Activated CD4-positive, alpha-beta T cell treated with anti-CD3 and anti-CD28 coated beads, Interleukin-2, amount 50 U/mL, for 24 hours (primary cell): ENCODE measurements at regions not wholly inside any gene's neighbourhood (a gene's known extent, or its start where the extent isn't known, plus 50 kb on each side); places are given as distances from the start of the nearest gene placed in this dataset.
"Not testable (repeated sequence)": the region's sequence is repeated elsewhere in the genome, so short reads cannot be mapped to it uniquely, and the experiment has no call there.

Experiments used
- DNase-seq, 2 donors: peaks; one replicate each; pipeline ENCODE4 v3.0.0-alpha.2; 2020; ENCODE audit warnings: low read depth in 1 of 2, low spot score in 1 of 2

DNA sequence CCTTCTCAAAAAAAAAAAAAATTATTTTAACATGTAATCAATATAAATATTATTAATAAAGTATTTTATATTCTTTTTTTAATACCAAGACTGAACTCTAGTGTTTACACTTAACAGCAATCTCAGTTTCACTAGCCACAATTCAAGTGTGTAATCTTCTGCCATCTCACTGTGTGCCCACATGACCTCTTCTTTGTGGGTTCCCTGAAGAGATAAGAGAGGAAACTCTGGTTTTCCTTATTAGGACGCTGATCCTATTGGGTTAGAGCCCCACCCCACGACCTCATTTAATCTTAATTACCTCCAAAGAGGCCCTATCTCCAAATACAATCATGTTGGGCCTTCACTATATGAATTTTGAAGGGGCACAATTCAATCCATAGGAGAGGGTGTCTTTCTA, 177.6 kb downstream of the STK31 start:
- no peak for DNase-seq

DNA sequence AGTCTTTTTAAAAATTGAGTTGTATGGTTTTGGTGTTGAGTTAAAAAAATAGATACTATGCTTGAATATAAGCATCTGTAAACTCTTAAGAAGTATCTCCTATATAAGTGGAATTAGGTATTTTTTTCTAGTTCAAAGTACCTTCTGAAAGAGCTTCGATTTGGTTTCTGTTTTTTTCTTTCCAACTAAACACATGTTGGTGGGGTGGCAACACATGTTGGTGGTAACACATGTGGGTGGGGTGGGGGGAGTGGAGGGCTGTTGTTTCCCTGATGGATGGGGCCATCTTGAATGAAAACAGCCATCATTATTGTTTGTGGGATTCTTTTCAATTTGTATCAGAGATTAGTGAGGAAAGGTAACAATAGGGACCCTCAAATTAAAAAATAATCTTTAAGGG, 178.9 kb downstream of the STK31 start:
- DNase-seq: no peak

DNA sequence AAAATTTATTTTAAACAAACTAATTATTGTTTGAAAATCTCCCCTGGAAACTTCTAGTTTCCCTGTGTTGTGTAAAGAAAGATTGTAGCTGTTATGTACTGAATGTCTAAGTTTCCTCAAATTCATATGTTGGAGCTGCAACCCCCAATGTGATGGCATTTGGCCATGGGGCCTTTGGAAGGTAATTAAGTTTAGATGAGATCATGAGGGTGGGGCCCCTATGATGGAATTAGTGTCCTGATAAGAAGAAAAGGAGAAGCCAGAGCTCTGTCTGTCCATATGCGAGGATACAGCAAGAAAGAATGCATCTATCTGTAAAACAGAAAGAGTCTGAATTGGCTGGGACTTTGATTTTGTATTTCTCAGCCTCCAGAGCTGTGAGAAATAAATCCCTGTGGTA, 179.5 kb downstream of the STK31 start:
- no peak for DNase-seq

DNA sequence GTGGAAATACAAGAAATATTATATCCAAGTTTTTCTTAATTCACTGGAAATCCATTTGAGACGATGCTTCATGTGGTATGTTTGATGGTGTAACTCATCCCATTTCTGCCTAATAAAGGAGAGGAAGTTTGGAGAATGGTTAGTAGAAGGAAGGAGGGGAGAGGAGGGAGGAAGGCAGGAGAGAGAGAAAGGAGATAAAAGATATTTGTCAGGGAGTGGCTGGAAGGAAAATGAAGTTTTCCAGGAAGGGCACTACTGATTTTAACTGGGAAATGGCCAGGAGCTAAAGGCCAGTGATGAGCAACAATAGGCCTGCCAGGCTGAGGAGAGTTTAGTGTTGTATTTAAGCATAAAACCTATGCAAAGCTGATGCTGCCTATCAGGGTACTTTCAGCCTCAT, 182.0 kb downstream of the STK31 start:
- DNase-seq: no peak

DNA sequence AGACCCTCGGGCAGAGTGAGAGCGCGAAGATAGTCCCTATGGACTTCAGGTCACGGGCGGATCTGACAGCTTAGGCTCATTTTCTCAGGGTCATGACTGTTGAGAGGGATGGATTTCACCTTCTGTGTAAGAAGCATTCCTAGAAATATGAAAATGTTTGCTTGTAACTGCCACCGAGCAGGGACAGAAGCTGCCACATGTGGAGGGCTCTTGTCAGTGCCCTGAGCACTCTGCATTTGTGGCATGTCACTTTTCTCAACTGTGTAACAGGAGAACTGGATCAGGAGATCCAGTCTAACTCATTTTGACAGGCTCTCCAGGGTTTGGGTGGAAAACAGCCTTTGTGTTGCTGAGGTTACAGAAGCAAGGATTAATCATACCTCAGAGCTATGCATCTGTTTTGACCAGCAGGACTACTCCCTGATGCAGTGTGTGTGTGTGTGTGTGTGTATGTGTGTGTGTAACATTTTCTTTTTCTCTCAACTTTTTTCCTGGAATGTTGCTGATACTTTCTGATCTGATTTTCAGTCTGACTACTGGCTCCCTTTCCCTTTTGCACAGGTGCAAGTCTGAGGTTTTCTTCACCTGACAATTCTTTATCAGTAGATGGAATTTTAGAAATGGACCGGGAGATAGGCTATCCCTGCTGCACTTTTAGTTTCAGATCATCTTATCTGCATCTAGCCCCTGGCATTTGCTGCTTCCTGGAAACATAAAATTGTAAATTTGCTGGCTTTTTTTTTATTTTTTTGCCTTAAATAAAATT, 183.3 kb downstream of the STK31 start:
- DNase-seq: no peak

DNA sequence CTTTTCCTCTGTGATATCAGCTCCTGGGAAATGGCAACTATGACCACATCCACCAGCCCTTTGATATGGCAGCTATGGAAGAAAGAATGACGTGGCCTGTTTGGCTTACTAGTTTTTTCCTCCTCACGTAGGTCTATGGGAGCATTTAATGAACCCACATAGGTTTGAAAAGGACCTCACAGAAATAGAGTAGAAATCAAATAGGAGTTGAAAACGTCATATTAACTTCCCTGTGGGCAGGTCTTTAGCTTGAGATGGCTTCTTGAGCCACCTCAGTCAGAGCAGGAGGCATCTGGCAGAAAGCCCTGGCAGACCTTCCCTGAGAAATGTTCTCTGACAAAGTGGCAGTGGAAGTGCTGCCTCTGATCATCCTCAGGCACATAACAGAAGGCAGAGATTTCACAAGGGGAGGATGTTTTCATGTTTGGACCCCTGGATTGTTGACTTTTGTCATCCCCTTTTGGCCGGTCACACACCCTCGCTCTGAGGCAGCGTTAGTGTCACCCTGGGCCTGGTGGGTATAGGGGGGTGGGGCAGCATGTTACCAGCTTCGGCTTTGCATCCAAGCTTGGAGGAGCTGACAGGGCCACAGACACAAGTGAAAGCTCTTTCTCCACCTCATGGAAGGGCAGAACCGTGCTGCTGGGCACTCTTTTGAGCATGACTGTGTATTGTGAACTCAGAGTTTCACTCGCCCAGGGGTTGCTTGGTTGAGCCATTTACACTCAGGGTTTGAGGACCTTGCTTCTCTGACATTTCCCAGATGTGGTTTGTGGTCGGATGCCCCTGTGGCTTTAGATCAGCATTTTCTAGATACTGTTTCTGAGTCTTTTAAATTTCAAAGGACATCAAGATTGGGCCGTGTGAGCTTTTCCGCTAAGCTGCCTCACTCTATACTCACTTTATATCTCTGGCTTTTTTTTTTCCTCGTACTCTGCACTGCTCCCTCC, 184.2 kb downstream of the STK31 start:
- DNase-seq: peak in 1 of 2 donors; percentile 21

DNA sequence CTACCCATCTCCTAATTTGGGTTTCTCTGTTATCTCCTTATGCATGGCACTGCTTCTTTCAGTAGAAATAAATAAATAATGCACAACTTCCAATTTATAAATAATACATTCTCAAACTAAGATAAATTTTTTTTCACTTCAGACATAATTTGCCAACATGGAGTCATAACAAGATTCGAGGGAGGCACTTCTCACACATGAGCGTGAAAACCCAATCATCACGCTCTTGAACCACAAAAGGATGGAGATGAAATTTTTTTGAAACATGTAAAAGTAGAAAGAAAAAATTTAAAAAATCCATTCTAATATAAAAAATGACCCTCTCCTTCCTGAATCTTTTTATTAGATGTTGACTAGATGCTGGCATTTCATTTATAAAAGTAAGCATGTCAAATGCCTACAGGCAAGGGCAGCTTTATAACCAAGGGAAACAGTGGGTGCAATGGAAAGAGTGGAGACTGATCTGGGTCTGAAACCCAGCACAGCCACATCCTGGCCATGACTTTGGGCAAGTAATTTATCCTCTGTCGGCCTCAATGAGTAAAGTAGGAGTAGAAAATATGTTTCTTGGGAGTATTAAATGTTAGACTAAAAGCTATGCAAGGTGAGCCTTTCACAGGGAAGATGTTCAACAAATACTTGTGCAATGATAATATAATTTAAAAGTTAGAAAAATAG, 185.0 kb downstream of the STK31 start:
- no peak for DNase-seq

DNA sequence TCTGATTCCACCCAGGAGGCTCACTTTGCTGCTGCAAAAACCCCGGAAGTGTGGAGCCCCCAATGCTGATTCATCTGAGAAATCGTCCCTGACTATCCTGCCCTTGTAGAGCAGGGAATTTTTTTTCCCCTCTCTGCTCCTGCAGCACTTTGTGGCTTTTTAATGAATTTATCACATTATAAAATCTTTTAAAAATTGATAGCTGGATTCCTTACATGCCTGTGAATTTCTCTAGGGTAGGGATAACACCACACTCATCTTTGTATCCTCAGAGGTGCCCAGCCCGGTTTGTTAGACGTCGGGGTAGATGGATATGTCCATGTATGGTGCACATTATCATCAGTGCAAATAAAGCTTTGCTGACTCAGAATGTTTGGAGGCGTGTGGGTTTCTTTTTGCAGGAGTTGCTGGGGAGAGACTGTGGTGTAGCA, 185.7 kb downstream of the STK31 start:
- no peak for DNase-seq

DNA sequence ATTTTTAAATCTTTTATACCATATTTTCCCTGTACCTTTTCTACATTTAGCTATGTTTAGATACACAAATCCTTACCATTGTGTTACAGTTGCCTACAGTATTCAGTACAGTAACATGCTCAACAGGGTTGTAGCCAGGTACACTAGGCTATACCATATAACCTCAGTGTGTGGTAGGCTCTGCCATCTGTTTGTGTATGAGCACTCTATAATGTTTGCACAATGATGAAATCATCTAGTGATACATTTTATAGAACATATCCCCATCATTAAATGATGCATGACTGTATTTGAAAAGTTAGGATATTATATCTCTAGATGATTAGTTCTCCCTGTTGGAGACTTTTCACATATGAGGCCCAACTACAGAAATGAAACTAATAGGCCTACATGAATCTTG, 188.6 kb downstream of the STK31 start:
- DNase-seq: no peak

DNA sequence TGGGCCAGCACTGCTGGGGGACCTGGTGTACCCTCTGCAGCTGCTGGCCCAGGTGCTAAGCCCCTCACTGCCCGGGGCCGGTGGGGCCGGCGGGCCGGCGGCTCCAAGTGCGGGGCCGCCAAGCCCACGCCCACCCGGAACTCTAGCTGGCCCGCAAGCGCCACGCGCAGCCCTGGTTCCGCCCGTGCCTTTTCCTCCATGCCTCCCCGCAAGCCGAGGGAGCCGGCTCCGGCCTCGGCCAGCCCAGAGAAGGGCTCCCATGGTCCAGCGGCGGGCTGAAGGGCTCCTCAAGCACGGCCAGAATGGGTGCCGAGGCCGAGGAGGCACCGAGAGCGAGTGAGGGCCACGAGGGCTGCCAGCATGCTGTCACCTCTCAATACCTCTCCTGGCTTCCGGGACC, 194.9 kb downstream of the STK31 start:
- not testable (repeated sequence) for DNase-seq

DNA sequence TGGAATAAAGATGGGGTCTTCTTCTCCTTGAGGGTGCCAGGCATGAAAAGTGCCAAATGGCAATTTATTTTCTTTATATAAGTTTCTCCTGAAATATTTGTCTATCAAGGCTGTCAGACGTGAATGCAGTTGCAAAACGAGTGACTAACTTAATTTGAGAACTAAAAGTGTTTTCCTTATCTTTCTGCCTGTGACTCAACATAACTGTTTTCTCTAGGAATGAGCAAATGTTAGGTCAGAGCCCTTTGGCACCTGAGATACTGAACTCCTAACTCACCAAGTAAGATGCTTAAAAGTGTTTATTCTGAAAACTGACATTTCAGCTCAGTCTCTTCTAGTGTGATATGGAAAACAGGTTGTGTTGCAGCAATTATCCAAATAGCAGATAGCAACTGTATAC, 197.0 kb downstream of the STK31 start:
- DNase-seq: no peak

DNA sequence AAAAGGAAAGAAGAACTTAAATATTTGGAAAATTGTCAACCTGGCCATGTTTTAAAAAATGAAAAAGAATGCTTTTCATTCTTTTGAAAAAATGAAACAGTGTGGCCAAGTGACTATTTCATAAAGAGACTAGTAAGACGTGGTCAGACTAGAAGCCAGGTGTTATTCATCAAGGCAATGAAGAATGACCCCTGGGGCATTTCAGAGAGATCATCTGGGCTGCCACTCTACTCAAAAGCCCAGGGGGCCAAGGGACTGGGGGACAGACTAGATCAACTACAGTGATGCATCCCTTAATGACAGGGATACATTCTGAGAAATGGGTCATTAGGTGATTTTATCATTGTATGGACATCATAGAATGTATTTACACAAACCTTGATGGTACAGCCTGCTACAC, 199.4 kb downstream of the STK31 start:
- no peak for DNase-seq

DNA sequence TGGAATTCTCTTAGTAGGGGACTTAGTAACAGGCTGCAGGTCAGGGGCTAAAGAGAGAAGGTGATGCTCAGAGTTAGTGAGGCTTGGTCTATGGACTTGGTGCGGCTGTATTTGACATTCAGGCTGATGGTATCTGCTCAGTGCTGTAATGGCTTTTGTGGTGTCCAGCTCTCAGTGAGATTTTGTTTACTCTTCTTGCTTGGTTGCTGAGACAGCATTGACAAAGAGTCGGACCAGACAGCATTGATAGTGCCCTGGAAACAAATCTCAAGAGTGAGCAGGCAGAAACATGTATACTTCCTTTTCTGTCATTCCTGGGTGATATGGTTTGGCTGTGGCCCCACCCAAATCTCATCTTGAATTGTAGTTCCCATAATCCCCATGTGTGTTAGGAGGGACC, 202.0 kb downstream of the STK31 start:
- no peak for DNase-seq

DNA sequence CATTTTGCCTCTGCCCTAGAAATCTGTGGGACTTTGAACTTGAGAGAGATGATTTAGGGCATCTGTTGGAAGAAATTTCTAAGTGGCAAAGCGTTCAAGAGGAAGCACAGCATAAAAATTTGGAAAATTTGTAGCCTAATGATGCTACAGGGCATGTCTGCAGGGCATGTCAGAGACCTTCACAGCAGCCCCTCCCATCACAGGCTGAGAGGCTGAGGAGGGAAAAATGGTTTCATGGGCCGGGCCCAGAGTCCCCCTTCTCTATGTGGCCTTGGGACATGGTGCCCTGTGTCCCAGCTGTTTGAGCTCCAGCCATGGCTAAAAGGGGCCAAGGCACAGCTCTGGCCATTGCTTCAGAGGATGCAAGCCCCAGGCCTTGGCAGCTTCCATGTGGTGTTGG, 203.0 kb downstream of the STK31 start:
- DNase-seq: no peak

DNA sequence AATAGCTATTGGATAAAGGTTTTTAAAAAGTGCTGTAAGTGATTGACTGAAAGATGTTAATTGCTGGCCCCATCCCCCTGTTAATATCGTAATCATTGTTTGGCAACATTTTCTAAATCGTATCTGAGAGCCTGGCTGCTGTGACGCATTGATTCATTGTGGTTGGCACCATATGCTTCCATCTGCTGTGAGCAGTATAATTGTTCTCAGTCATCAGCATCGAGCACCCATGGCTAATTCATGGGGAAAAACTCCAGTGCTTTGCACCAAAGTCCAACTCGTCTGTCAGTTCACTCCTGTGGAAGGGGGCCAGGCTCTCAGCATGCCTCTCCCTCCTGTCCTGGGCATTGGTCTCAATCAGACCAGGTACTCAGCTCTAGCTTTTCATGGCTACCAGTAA, 205.2 kb downstream of the STK31 start:
- DNase-seq: no peak

DNA sequence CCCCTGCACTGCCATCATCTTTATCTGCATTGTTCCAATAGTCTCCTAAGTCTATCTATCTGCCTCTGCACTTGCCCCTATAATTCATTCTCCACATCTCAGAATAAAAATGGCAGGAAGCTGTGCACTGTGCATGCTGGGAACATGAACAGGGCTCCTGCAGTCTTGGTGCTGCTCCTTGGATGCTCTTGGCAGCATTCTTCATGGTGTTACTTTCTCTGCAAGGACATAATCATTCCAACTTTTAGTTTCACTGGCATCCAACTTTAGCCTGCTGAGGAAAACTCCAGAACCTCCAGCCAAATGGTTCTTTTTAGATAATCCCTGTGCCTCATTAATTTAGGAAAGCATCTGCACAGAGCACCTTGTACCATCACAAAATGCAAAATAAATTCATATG, 208.3 kb downstream of the STK31 start:
- no peak for DNase-seq

DNA sequence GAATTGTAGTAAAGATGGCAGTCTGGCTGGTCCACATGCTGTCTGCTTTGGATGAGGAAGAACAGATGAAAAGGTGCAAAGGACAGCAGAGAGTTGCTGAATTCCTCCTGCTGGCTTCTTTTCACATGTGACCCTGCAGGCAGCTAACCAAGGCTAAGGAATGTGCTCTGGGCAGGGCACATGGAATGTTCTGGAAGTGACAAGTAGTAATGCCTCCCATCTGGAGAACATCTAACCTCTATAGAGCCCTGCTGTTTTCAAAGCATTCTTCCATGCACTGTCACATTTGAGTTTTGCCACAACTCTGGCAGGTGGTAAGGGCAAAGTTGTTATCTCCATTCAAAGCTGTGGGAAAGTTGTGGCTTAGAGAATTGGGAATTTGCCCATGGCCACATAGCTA, 208.8 kb downstream of the STK31 start:
- DNase-seq: no peak

DNA sequence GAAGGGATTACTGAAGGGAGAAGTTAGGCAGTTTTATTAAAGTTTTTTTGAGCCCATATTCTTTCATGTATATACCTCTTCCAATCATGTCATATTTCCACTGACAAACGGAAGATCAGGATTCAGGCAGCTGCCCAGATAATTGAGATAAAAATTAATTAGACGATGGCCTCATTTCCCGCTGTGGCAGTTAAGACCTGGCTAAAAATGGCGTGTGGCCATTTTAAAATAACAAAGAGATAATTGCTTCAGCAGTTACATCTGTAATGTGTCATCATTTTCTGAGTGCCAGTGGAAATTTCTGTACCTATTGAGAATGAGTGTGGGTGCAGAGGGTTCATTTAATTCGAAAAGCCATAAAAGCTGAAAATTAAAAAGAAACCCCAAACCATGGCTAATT, 215.1 kb downstream of the STK31 start:
- DNase-seq: no peak

DNA sequence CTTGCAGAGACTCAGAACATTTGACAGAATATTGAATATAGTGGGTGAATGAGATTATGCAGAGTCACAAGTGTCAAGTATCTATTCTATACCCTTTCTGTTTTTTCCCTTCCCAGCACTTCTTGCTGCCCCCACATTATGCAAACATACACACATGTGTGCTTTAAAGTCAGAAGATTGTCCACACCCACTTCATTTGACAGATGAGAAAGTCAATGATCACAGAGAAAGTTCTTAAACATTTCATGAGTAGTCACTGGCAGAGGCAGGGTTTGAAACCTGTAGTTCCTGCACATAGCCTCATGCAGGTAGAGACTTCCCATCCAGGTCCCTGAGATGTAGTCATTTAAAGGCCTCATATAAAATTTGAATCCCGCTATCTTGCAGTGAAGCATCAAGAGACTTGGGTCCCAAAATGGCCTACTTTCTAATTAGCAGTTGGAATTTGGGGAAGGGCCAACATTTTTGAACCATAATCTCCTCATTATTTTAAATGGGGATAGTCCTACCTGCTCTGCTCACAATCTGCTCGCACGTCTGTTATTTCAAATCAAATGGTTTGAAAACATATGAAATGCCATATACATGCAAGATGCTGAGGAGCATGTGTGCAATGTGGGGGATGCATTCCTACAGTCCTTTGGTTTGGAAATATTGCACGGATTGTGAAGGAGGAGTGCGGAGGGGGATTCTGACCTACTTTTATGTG, 217.8 kb downstream of the STK31 start:
- no peak for DNase-seq

DNA sequence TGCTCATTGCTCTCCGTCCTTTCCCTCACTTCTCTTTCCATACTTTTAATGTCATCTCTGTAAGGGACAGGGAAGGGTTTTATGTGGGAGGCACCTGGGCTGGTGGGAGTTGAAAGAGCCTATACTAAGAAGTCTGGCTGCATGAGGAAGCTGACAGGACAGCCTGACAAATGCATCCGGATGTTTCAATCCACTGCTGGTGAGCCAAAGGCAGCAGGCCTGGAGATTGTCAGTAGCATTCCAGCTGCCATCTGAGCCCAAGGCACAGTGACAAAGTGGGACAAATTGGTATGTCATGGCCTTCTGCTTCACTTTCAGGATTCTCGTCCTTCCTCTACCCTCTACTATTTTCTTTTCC, 218.4 kb downstream of the STK31 start:
- DNase-seq: no peak

DNA sequence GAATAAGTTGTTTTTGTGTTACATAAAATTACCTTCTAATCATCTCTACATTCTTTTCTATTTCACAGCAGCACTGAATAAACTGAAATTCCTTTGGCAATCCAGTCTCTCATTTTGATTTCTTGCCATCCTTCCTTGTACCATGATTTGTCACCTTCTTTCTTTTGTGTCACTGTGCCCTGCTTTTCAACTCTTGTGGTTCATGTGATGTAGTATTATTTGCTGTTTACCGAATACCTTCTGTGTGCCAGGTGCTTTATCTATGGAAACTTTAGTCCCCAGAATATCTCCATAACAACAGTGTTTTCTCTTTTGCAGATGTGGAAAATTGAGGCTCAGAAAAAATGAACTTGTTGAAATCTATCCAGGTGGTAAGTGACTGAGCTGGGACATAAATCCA, 220.3 kb downstream of the STK31 start:
- no peak for DNase-seq
